GM18508 (cell line): ENCODE measurements at regions not wholly inside any gene's neighbourhood (a gene's known extent, or its start where the extent isn't known, plus 50 kb on each side); places are given as distances from the start of the nearest gene placed in this dataset.

ENCODE experiments used
- ATAC-seq: cut with Tn5 transposase; IDR thresholded peaks from one replicate; pipeline ENCODE4 v1.9.1; 2021; ENCODE audit warnings: moderate number of reproducible peaks; ENCODE audit not compliant: insufficient read depth, unreplicated experiment

- ATAC-seq, result no peak
Observed at GRCh38 chr15:70509731-70510143, 253.6 kb downstream of the UACA start.

- no peak for ATAC-seq
Observed at GRCh38 chr15:70509282-70509662, 254.1 kb downstream of the UACA start.

- ATAC-seq, result no peak
Observed at GRCh38 chr15:70508561-70509281, 254.6 kb downstream of the UACA start.

- no peak for ATAC-seq
Observed at GRCh38 chr15:70507772-70508371, 255.5 kb downstream of the UACA start.

- no peak for ATAC-seq
Observed at GRCh38 chr15:70505936-70506912, 257.1 kb downstream of the UACA start.

- ATAC-seq, result no peak
Observed at GRCh38 chr15:70505411-70505919, 257.9 kb downstream of the UACA start.

GRCh38 chr15:70504988-70505387 is 258.4 kb downstream of the UACA start:
- ATAC-seq, result no peak

- no peak for ATAC-seq
Observed at GRCh38 chr15:70504299-70504951, 258.9 kb downstream of the UACA start.

GRCh38 chr15:70503798-70504298 is 259.5 kb downstream of the UACA start:
- no peak for ATAC-seq

- ATAC-seq, result no peak
Observed at GRCh38 chr15:70503073-70503745, 260.1 kb downstream of the UACA start.

- no peak for ATAC-seq
Observed at GRCh38 chr15:70502529-70502928, 260.8 kb downstream of the UACA start.

GRCh38 chr15:70501849-70502248 is 261.5 kb downstream of the UACA start:
- no peak for ATAC-seq

- ATAC-seq, result no peak
Observed at GRCh38 chr15:70501121-70501727, 262.1 kb downstream of the UACA start.

GRCh38 chr15:70499791-70500190 is 263.6 kb downstream of the UACA start:
- ATAC-seq, result no peak

GRCh38 chr15:70498096-70498626 is 265.2 kb downstream of the UACA start:
- no peak for ATAC-seq

GRCh38 chr15:70497661-70498060 is 265.7 kb downstream of the UACA start:
- ATAC-seq, result no peak

GRCh38 chr15:70495991-70496599 is 267.3 kb downstream of the UACA start:
- no peak for ATAC-seq

GRCh38 chr15:70494852-70495571 is 268.3 kb downstream of the UACA start:
- ATAC-seq, result no peak
